Astrocyte (in vitro differentiated cells and primary cell): ENCODE measurements at regions not wholly inside any gene's neighbourhood (a gene's known extent, or its start where the extent isn't known, plus 50 kb on each side); places are given as distances from the start of the nearest gene placed in this dataset.
A peak's percentile ranks its signal among the peaks of the same experiment; 100 is the strongest.

Source experiments
- DNase-seq: peaks from one replicate; pipeline ENCODE4 v3.0.0-alpha.2; 2010; ENCODE audit warnings: low read depth
- FAIRE-seq: peaks from 2 replicates; lab custom pipeline; 2011; peaks lifted over from hg19 to GRCh38; lab: Jason Lieb, UNC
- H2AFZ ChIP-seq: 2 replicates; pipeline ENCODE4 v1.6.0; 2012; ENCODE audit warnings: low read depth, low read length, inconsistent platforms
- H3K27ac ChIP-seq: 2 replicates; pipeline ENCODE4 v1.5.1; 2011; ENCODE audit warnings: low read depth, low read length, inconsistent platforms
- H3K27me3 ChIP-seq: 2 replicates; pipeline ENCODE4 v1.6.0; 2011; ENCODE audit warnings: low read length, inconsistent platforms; ENCODE audit not compliant: insufficient read depth
- H3K36me3 ChIP-seq: 2 replicates; pipeline ENCODE4 v1.5.1; 2011; ENCODE audit warnings: low read length, inconsistent platforms; ENCODE audit not compliant: insufficient read depth
- H3K4me1 ChIP-seq: 2 replicates; pipeline ENCODE4 v1.5.1; 2011; ENCODE audit warnings: low read length, inconsistent platforms; ENCODE audit not compliant: insufficient read depth
- H3K4me2 ChIP-seq: 2 replicates; pipeline ENCODE4 v1.6.0; 2012; ENCODE audit warnings: low read length, inconsistent platforms
- H3K4me3 ChIP-seq: 2 replicates; pipeline ENCODE4 v1.5.1; 2011; ENCODE audit warnings: low read depth, mild to moderate bottlenecking, low read length, inconsistent platforms; ENCODE audit not compliant: insufficient read depth
- H3K79me2 ChIP-seq: 2 replicates; pipeline ENCODE4 v1.6.0; 2012; ENCODE audit warnings: mild to moderate bottlenecking, low read length, inconsistent platforms; ENCODE audit not compliant: insufficient read depth
- H3K9ac ChIP-seq: 2 replicates; pipeline ENCODE4 v1.6.0; 2012; ENCODE audit warnings: mild to moderate bottlenecking, low read length, inconsistent platforms
- H3K9me3 ChIP-seq: 2 replicates; pipeline ENCODE4 v1.5.1; 2012; ENCODE audit warnings: low read depth, mild to moderate bottlenecking, low read length, inconsistent platforms; ENCODE audit not compliant: insufficient read depth
- H4K20me1 ChIP-seq: 2 replicates; pipeline ENCODE4 v1.6.0; 2012; ENCODE audit warnings: low read length, inconsistent platforms; ENCODE audit not compliant: insufficient read depth
- H3K27ac Mint-ChIP-seq: one replicate; pipeline ENCODE4 v1.8.0; 2021; ENCODE audit warnings: mild to moderate bottlenecking, mixed read lengths; ENCODE audit not compliant: unreplicated experiment
- H3K27me3 Mint-ChIP-seq: one replicate; pipeline ENCODE4 v1.8.0; 2021; ENCODE audit warnings: low read depth, mixed read lengths; ENCODE audit not compliant: unreplicated experiment
- H3K36me3 Mint-ChIP-seq: one replicate; pipeline ENCODE4 v1.8.0; 2021; ENCODE audit warnings: low read depth, mixed read lengths; ENCODE audit not compliant: unreplicated experiment
- H3K4me1 Mint-ChIP-seq: one replicate; pipeline ENCODE4 v1.8.0; 2021; ENCODE audit warnings: low read depth, mixed read lengths; ENCODE audit not compliant: unreplicated experiment
- H3K4me3 Mint-ChIP-seq: one replicate; pipeline ENCODE4 v1.8.0; 2021; ENCODE audit warnings: mild to moderate bottlenecking, moderate library complexity, mixed read lengths; ENCODE audit not compliant: unreplicated experiment
- H3K9me3 Mint-ChIP-seq: one replicate; pipeline ENCODE4 v1.8.0; 2021; ENCODE audit warnings: mild to moderate bottlenecking, mixed read lengths; ENCODE audit not compliant: unreplicated experiment
- EZH2 ChIP-seq: IDR thresholded peaks from 2 replicates; pipeline ENCODE4 v1.6.1; 2012; ENCODE audit warnings: mild to moderate bottlenecking, low read length, inconsistent platforms; ENCODE audit not compliant: insufficient read depth
- TF ChIP-seq, protein P1 (sequence below): IDR thresholded peaks from 2 replicates; pipeline ENCODE4 v1.5.1; 2011; ENCODE audit warnings: low read depth, mild to moderate bottlenecking, inconsistent platforms, low read length, moderate library complexity; ENCODE audit not compliant: insufficient read depth

- TF ChIP-seq, protein P1, sequence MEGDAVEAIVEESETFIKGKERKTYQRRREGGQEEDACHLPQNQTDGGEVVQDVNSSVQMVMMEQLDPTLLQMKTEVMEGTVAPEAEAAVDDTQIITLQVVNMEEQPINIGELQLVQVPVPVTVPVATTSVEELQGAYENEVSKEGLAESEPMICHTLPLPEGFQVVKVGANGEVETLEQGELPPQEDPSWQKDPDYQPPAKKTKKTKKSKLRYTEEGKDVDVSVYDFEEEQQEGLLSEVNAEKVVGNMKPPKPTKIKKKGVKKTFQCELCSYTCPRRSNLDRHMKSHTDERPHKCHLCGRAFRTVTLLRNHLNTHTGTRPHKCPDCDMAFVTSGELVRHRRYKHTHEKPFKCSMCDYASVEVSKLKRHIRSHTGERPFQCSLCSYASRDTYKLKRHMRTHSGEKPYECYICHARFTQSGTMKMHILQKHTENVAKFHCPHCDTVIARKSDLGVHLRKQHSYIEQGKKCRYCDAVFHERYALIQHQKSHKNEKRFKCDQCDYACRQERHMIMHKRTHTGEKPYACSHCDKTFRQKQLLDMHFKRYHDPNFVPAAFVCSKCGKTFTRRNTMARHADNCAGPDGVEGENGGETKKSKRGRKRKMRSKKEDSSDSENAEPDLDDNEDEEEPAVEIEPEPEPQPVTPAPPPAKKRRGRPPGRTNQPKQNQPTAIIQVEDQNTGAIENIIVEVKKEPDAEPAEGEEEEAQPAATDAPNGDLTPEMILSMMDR: no peak
- TF ChIP-seq EZH2: no peak
- peaks cover 3% of the 10 kb centered on the region for H3K9me3 Mint-ChIP-seq
- Histone ChIP-seq H3K27me3 (no peaks in the 10 kb centered on the region), H3K4me1 (peaks cover 3% of the 10 kb centered on the region), H3K79me2 (no peaks in the 10 kb centered on the region), H3K27ac (no peak overlapping the region), H4K20me1 (no peaks in the 10 kb centered on the region), H3K9ac (no peak overlapping the region), H2AFZ (no peak overlapping the region), H3K4me3 (no peak overlapping the region), H3K36me3 (no peaks in the 10 kb centered on the region), H3K4me2 (no peak overlapping the region), H3K9me3 (no peaks in the 10 kb centered on the region)
- peaks cover 4% of the 10 kb centered on the region for H3K27me3 Mint-ChIP-seq
- H3K36me3 Mint-ChIP-seq: no peaks in the 10 kb centered on the region
- H3K27ac Mint-ChIP-seq: no peak overlapping the region
- peaks cover 18% of the 10 kb centered on the region for H3K4me1 Mint-ChIP-seq
- DNase-seq (no peak), FAIRE-seq (no peak)
- no peak overlapping the region for H3K4me3 Mint-ChIP-seq
Observed at GRCh38 chrX:110432091-110432905, 73.7 kb downstream of the RTL9 start.

DNA sequence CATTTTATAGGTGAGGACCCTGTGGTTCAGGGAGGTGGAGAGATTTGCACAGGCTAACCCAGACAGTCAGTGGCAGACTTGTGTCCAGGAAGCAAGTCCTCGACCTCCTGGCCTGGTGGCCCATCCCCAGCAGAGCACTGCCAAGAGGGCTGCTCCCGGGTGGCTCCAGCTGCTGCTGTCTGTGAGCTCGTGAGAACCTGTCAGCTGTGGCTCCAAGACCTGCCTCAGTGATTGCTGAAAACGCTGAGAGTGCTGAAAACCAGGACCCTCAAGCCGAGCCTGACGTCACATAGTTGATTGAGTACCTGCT lies 74.2 kb downstream of the RTL9 start:
- Histone ChIP-seq H3K36me3 (no peaks in the 10 kb centered on the region), H3K27ac (no peak overlapping the region), H3K9ac (no peak overlapping the region), H3K4me3 (no peak overlapping the region), H3K4me2 (no peak overlapping the region), H2AFZ (no peak overlapping the region), H3K9me3 (no peaks in the 10 kb centered on the region), H3K4me1 (peaks cover 3% of the 10 kb centered on the region), H3K79me2 (no peaks in the 10 kb centered on the region), H4K20me1 (no peaks in the 10 kb centered on the region), H3K27me3 (no peaks in the 10 kb centered on the region)
- H3K9me3 Mint-ChIP-seq: peaks cover 2% of the 10 kb centered on the region
- DNase-seq (no peak), FAIRE-seq (no peak)
- TF ChIP-seq EZH2: no peak
- TF ChIP-seq, protein P1: no peak
- H3K4me1 Mint-ChIP-seq: peaks cover 14% of the 10 kb centered on the region
- peaks cover 4% of the 10 kb centered on the region for H3K27me3 Mint-ChIP-seq
- no peaks in the 10 kb centered on the region for H3K36me3 Mint-ChIP-seq
- no peak overlapping the region for H3K27ac Mint-ChIP-seq
- H3K4me3 Mint-ChIP-seq: no peak overlapping the region

DNA sequence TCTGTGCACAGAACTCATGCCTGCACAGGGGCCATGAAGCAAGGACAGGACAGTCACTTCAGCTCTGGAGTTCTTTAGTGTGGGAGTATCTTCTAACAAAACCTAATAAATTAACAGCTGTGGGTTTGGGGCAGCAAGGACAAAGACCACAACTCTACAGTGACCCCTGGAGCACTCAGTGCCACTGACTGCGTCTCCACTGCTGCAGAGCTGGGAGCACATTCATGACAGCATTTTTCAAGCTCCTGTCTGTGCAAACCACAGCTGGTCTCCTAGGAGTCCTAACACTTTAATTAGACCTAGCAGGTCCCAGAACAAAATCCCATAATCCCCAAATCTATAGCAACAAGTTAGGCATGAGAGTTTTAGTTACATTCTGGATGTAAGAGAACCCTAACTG lies 76.5 kb downstream of the RTL9 start:
- TF ChIP-seq EZH2: no peak
- TF ChIP-seq, protein P1: no peak
- Histone ChIP-seq H3K4me2 (no peak overlapping the region), H4K20me1 (no peaks in the 10 kb centered on the region), H3K9me3 (no peaks in the 10 kb centered on the region), H3K4me3 (no peak overlapping the region), H3K27me3 (no peaks in the 10 kb centered on the region), H3K36me3 (no peaks in the 10 kb centered on the region), H3K79me2 (no peaks in the 10 kb centered on the region), H3K9ac (no peak overlapping the region), H3K27ac (no peak overlapping the region), H3K4me1 (no peaks in the 10 kb centered on the region), H2AFZ (no peak overlapping the region)
- Mint-ChIP-seq H3K27ac (no peak overlapping the region), H3K4me1 (peaks cover 7% of the 10 kb centered on the region), H3K4me3 (no peak overlapping the region), H3K27me3 (peaks cover 4% of the 10 kb centered on the region), H3K9me3 (no peaks in the 10 kb centered on the region), H3K36me3 (no peaks in the 10 kb centered on the region)
- DNase-seq (no peak), FAIRE-seq (peak; percentile 78)
